Body of pancreas (tissue), 4 donors: ENCODE measurements at regions not wholly inside any gene's neighbourhood (a gene's known extent, or its start where the extent isn't known, plus 50 kb on each side); places are given as distances from the start of the nearest gene placed in this dataset.

Experiments used
- POLR2A ChIP-seq, 3 donors: fragments of 450-650 bp; IDR thresholded peaks; one replicate each; pipeline ENCODE4 v1.6.1; 2016; ENCODE audit warnings: antibody characterized with exemption in 3 of 3, mild to moderate bottlenecking in 2 of 3
- TF ChIP-seq, protein P1 (sequence below), 7 experiments: fragments of 450-650 bp in 4 of 7; fragments of 200-600 bp in 3 of 7; sonication (generic) in 3 of 7; IDR thresholded peaks; one replicate each; pipeline ENCODE4 v1.5.1; 2016 to 2019; ENCODE audit warnings: antibody characterized with exemption in 7 of 7

- TF ChIP-seq, protein P1, sequence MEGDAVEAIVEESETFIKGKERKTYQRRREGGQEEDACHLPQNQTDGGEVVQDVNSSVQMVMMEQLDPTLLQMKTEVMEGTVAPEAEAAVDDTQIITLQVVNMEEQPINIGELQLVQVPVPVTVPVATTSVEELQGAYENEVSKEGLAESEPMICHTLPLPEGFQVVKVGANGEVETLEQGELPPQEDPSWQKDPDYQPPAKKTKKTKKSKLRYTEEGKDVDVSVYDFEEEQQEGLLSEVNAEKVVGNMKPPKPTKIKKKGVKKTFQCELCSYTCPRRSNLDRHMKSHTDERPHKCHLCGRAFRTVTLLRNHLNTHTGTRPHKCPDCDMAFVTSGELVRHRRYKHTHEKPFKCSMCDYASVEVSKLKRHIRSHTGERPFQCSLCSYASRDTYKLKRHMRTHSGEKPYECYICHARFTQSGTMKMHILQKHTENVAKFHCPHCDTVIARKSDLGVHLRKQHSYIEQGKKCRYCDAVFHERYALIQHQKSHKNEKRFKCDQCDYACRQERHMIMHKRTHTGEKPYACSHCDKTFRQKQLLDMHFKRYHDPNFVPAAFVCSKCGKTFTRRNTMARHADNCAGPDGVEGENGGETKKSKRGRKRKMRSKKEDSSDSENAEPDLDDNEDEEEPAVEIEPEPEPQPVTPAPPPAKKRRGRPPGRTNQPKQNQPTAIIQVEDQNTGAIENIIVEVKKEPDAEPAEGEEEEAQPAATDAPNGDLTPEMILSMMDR (IDR thresholded peaks at IDR 0.05) = no peak
- TF ChIP-seq POLR2A (IDR thresholded peaks at IDR 0.05) = no peak
These were observed 188.5 kb downstream of the KIF26A start for GRCh38 chr14:104326848-104327247.
